SKM-1 (cell line): ENCODE measurements at regions not wholly inside any gene's neighbourhood (a gene's known extent, or its start where the extent isn't known, plus 50 kb on each side); places are given as distances from the start of the nearest gene placed in this dataset.

Experiments used
- DNase-seq: peaks from one replicate; lab custom pipeline; 2025; ENCODE audit not compliant: unreplicated experiment; lab: John Stamatoyannopoulos, UW

- DNase-seq = no peak
Observed at GRCh38 chr6:147117580-147117979, 86.6 kb upstream of the STXBP5 start.

GRCh38 chr6:147119310-147119709 is 84.9 kb upstream of the STXBP5 start:
- DNase-seq = no peak

- DNase-seq = no peak
Observed at GRCh38 chr6:147122823-147123222, 81.4 kb upstream of the STXBP5 start.

- DNase-seq = no peak
Observed at GRCh38 chr6:147126618-147127022, 77.6 kb upstream of the STXBP5 start.

GRCh38 chr6:147127587-147127986 is 76.6 kb upstream of the STXBP5 start:
- no peak for DNase-seq

GRCh38 chr6:147128056-147128455 is 76.2 kb upstream of the STXBP5 start:
- DNase-seq = no peak

- peak; percentile 45 for DNase-seq
Observed at GRCh38 chr6:147131532-147132128, 72.6 kb upstream of the STXBP5 start.

- DNase-seq = no peak
Observed at GRCh38 chr6:147132889-147133288, 71.3 kb upstream of the STXBP5 start.

- DNase-seq = no peak
Observed at GRCh38 chr6:147133669-147134068, 70.5 kb upstream of the STXBP5 start.

GRCh38 chr6:147135211-147135681 is 69.0 kb upstream of the STXBP5 start:
- peak; percentile 90 for DNase-seq

- no peak for DNase-seq
Observed at GRCh38 chr6:147136057-147136456, 68.2 kb upstream of the STXBP5 start.

GRCh38 chr6:147137986-147138385 is 66.2 kb upstream of the STXBP5 start:
- DNase-seq = no peak

GRCh38 chr6:147138835-147139234 is 65.4 kb upstream of the STXBP5 start:
- no peak for DNase-seq

- DNase-seq = no peak
Observed at GRCh38 chr6:147141711-147142308, 62.4 kb upstream of the STXBP5 start.

GRCh38 chr6:147142684-147143245 is 61.5 kb upstream of the STXBP5 start:
- no peak for DNase-seq

- no peak for DNase-seq
Observed at GRCh38 chr6:147149092-147149491, 55.1 kb upstream of the STXBP5 start.

- no peak for DNase-seq
Observed at GRCh38 chr6:147149826-147150225, 54.4 kb upstream of the STXBP5 start.

- DNase-seq = no peak
Observed at GRCh38 chr6:147150293-147150692, 53.9 kb upstream of the STXBP5 start.
